ENCODE measurements at regions not wholly inside any gene's neighbourhood (a gene's known extent, or its start where the extent isn't known, plus 50 kb on each side); places are given as distances from the start of the nearest gene placed in this dataset.
"Not testable (repeated sequence)": the region's sequence is repeated elsewhere in the genome, so short reads cannot be mapped to it uniquely, and the experiment has no call there.

GRCh38 chr13:61913183-61913582 lies 497.5 kb upstream of the PCDH20 start:
- DNase-seq = no peak

GRCh38 chr13:61908906-61909615 lies 493.4 kb upstream of the PCDH20 start:
- no peak for DNase-seq

GRCh38 chr13:61905054-61905453 lies 489.4 kb upstream of the PCDH20 start:
- no peak for DNase-seq

- DNase-seq = no peak
Observed at GRCh38 chr13:61901946-61902541, 486.4 kb upstream of the PCDH20 start.

GRCh38 chr13:61900033-61900432 lies 484.4 kb upstream of the PCDH20 start:
- no peak for DNase-seq

- DNase-seq = no peak
Observed at GRCh38 chr13:61898207-61898606, 482.6 kb upstream of the PCDH20 start.

- DNase-seq = no peak
Observed at GRCh38 chr13:61891401-61891800, 475.8 kb upstream of the PCDH20 start.

- no peak for DNase-seq
Observed at GRCh38 chr13:61884830-61885229, 469.2 kb upstream of the PCDH20 start.

- DNase-seq = no peak
Observed at GRCh38 chr13:61880578-61881283, 465.1 kb upstream of the PCDH20 start.

GRCh38 chr13:61878565-61878964 lies 462.9 kb upstream of the PCDH20 start:
- not testable (repeated sequence) for DNase-seq

- no peak for DNase-seq
Observed at GRCh38 chr13:61874970-61875579, 459.4 kb upstream of the PCDH20 start.

GRCh38 chr13:61873717-61874116 lies 458.1 kb upstream of the PCDH20 start:
- DNase-seq = no peak

- DNase-seq = no peak
Observed at GRCh38 chr13:61857198-61857597, 441.5 kb upstream of the PCDH20 start.

- no peak for DNase-seq
Observed at GRCh38 chr13:61852116-61852619, 436.5 kb upstream of the PCDH20 start.

GRCh38 chr13:61850794-61851193 lies 435.1 kb upstream of the PCDH20 start:
- DNase-seq = no peak

GRCh38 chr13:61838568-61838967 lies 422.9 kb upstream of the PCDH20 start:
- no peak for DNase-seq

- DNase-seq = no peak
Observed at GRCh38 chr13:61833228-61833627, 417.6 kb upstream of the PCDH20 start.

- no peak for DNase-seq
Observed at GRCh38 chr13:61831026-61831425, 415.4 kb upstream of the PCDH20 start.

GRCh38 chr13:61830475-61830874 lies 414.8 kb upstream of the PCDH20 start:
- DNase-seq = no peak

GRCh38 chr13:61824168-61824567 lies 408.5 kb upstream of the PCDH20 start:
- no peak for DNase-seq

- DNase-seq = no peak
Observed at GRCh38 chr13:61812286-61812685, 396.6 kb upstream of the PCDH20 start.

- no peak for DNase-seq
Observed at GRCh38 chr13:61810065-61810464, 394.4 kb upstream of the PCDH20 start.

- DNase-seq = no peak
Observed at GRCh38 chr13:61797397-61797796, 381.7 kb upstream of the PCDH20 start.

GRCh38 chr13:61795580-61795979 lies 379.9 kb upstream of the PCDH20 start:
- DNase-seq = no peak
